ENCODE measurements at regions not wholly inside any gene's neighbourhood (a gene's known extent, or its start where the extent isn't known, plus 50 kb on each side); places are given as distances from the start of the nearest gene placed in this dataset.
A peak's percentile ranks its signal among the peaks of the same experiment; 100 is the strongest.

DNA sequence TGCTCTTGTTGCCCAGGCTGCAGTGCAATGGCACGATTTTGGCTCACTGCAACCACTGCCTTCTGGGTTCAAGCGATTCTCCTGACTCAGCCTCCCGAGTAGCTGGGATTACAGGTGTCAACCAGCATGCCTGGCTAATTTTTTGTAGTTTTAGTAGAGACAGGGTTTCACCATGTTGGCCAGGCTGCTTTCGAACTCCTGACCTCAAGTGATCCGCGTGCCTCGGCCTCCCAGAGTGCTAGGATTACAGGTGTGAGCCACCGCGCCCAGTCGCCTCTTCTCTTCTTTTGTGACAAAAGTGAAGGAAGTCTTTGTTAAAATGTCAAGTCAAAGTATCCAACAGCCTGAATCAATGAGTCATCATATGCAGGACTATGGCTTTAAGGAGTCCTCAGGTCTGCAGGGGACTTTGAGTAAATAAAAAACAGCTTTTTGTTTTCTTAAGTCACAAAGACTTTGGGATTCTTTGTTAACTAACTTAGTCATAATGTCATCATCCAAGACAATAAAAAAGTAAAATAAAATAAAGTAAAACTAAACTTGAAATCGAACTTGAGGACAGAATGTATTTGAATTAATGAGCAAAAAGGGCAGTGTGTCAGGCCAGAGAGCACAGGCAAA is 1153.2 kb downstream of the SUCLG1 start:
- DNase-seq (ENCODE audit: low read depth): no peak
- H3K4me3 ChIP-seq (ENCODE audit: low read length): no peak overlapping the region
- TF ChIP-seq, protein P1, sequence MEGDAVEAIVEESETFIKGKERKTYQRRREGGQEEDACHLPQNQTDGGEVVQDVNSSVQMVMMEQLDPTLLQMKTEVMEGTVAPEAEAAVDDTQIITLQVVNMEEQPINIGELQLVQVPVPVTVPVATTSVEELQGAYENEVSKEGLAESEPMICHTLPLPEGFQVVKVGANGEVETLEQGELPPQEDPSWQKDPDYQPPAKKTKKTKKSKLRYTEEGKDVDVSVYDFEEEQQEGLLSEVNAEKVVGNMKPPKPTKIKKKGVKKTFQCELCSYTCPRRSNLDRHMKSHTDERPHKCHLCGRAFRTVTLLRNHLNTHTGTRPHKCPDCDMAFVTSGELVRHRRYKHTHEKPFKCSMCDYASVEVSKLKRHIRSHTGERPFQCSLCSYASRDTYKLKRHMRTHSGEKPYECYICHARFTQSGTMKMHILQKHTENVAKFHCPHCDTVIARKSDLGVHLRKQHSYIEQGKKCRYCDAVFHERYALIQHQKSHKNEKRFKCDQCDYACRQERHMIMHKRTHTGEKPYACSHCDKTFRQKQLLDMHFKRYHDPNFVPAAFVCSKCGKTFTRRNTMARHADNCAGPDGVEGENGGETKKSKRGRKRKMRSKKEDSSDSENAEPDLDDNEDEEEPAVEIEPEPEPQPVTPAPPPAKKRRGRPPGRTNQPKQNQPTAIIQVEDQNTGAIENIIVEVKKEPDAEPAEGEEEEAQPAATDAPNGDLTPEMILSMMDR (conservative IDR thresholded peaks at IDR 0.05; ENCODE audit: low read depth, low read length): no peak

DNA sequence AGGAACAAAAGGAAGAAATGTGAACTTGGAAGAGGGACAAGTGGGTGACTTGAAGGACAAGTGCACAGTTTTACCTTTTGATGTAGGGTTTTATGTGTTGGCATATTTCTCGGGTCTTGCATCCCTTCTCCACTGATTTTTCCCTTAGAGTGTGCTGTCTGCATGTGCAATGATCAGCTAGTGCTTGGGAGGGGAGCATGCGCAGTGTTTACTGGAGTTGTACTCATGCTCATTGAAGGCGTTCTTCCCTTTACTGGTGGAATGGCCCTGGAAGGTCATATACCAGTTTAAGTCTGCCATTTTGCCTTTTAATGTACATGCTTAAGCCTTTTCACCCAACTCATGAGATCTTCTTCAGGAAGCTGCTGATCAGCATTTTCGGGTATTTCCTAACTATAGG is 1168.0 kb downstream of the SUCLG1 start:
- no peak overlapping the region for H3K4me3 ChIP-seq (ENCODE audit: low read length)
- TF ChIP-seq, protein P1 (conservative IDR thresholded peaks at IDR 0.05; ENCODE audit: low read depth, low read length): no peak
- DNase-seq (ENCODE audit: low read depth): no peak

GRCh38 chr2:83282841-83283240 is 1176.2 kb downstream of the SUCLG1 start:
- no peak for DNase-seq (ENCODE audit: low read depth)
- TF ChIP-seq, protein P1 (conservative IDR thresholded peaks at IDR 0.05; ENCODE audit: low read depth, low read length): no peak
- no peak overlapping the region for H3K4me3 ChIP-seq (ENCODE audit: low read length)

DNA sequence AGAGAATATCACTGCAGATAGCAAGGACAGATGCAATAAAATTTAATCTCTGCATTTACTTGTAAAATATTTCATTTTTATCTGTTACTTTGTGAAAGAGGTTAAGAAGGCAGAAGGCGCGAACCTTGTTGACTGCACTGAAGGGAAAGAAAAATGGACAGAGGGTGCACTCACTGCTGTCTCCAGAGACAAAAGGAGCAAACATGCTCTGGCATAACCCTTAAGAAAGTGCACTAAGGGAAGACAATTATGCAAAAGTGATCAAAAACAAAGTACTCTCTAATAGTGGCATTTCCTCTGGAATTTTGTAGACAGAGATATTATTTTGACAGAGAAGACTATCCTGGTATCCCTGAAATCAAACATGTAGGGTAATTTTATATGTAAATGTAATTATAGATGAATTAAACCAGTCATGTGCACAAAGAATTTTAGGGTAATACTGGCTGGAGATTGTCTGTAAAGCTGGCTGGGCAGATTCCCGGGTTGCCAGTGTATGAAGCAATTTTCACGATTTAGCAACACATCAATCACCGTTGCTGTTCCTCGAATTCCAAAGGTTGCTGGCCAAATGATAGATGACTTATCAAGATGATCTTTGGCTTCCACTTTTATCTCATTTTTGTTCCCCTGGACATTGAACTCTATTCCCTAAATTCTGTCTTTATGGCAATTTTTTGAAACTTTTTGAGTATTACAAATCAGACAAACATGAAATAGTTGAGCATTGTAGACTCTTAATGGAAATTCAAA is 1176.9 kb downstream of the SUCLG1 start:
- TF ChIP-seq, protein P1 (conservative IDR thresholded peaks at IDR 0.05; ENCODE audit: low read depth, low read length): no peak
- no peak overlapping the region for H3K4me3 ChIP-seq (ENCODE audit: low read length)
- peak; percentile 9 for DNase-seq (ENCODE audit: low read depth)

GRCh38 chr2:83280391-83280790 is 1178.7 kb downstream of the SUCLG1 start:
- no peak overlapping the region for H3K4me3 ChIP-seq (ENCODE audit: low read length)
- TF ChIP-seq, protein P1 (conservative IDR thresholded peaks at IDR 0.05; ENCODE audit: low read depth, low read length): no peak

GRCh38 chr2:83273322-83273721 is 1185.8 kb downstream of the SUCLG1 start:
- DNase-seq (ENCODE audit: low read depth): no peak
- no peak overlapping the region for H3K4me3 ChIP-seq (ENCODE audit: low read length)
- TF ChIP-seq, protein P1 (conservative IDR thresholded peaks at IDR 0.05; ENCODE audit: low read depth, low read length): no peak

More at GRCh38 chr2:83280391-83280790, 1178.7 kb downstream of the SUCLG1 start:
- no peak for DNase-seq (ENCODE audit: low read depth)
